ENCODE measurements at regions not wholly inside any gene's neighbourhood (a gene's known extent, or its start where the extent isn't known, plus 50 kb on each side); places are given as distances from the start of the nearest gene placed in this dataset.

- H3K27ac ChIP-seq (ENCODE audit: low read depth, low read length), result no peak overlapping the region
- CTCF ChIA-PET, result no interaction called here
- H3K4me1 ChIP-seq (ENCODE audit: control insufficient read depth in 1 of 2, insufficient read depth in 2 of 2, low read length in 2 of 2), result no peaks in the 10 kb centered on the region
- no peak for DNase-seq (ENCODE audit: low read depth, low spot score)
- no peak overlapping the region for H3K9ac ChIP-seq (ENCODE audit: low read length)
- H3K36me3 ChIP-seq (ENCODE audit: control insufficient read depth in 1 of 2, insufficient read depth in 2 of 2, low read length in 2 of 2), result no peaks in the 10 kb centered on the region
- H3K9me2 ChIP-seq (ENCODE audit: insufficient read depth), result no peaks in the 10 kb centered on the region
- peak; percentile 50; the same call in 1 of the 2 replicates for ATAC-seq
- POLR2A ChIA-PET, result no interaction called here
- no TSS peak for BruUV-seq (replicated peaks)
- intact Hi-C loops (cut with micrococcal nuclease), result no loop called here
- no peak overlapping the region for H2AFZ ChIP-seq (ENCODE audit: low read depth, low read length, poor library complexity, severe bottlenecking)
- H3K79me2 ChIP-seq (ENCODE audit: insufficient read depth, low read length), result no peaks in the 10 kb centered on the region
- no peak overlapping the region for H3K4me2 ChIP-seq (ENCODE audit: low read length)
- H3K4me3 ChIP-seq (replicated peaks in 1 of 2; ENCODE audit: low read depth in 1 of 2, low read length in 2 of 2), result no peak overlapping the region
- no peaks in the 10 kb centered on the region for H4K20me1 ChIP-seq (ENCODE audit: insufficient read depth)
- RAD21 ChIA-PET (ENCODE audit: low non-redundant PET in 1 of 2, low total read pairs in 2 of 2, uncharacterized antibody in 2 of 2, unreplicated experiment in 2 of 2), result no interaction called here
- H3K27me3 ChIP-seq (ENCODE audit: insufficient read depth, low read length), result no peaks in the 10 kb centered on the region
- TF ChIP-seq SRF (IDR thresholded peaks at IDR 0.05; ENCODE audit: low read depth), result no peak
- TF ChIP-seq, protein P1, sequence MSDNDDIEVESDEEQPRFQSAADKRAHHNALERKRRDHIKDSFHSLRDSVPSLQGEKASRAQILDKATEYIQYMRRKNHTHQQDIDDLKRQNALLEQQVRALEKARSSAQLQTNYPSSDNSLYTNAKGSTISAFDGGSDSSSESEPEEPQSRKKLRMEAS (IDR thresholded peaks at IDR 0.05), result no peak
- no peak for TF ChIP-seq FOSL1 (IDR thresholded peaks at IDR 0.05; ENCODE audit: low read depth)
- TF ChIP-seq, protein P2, sequence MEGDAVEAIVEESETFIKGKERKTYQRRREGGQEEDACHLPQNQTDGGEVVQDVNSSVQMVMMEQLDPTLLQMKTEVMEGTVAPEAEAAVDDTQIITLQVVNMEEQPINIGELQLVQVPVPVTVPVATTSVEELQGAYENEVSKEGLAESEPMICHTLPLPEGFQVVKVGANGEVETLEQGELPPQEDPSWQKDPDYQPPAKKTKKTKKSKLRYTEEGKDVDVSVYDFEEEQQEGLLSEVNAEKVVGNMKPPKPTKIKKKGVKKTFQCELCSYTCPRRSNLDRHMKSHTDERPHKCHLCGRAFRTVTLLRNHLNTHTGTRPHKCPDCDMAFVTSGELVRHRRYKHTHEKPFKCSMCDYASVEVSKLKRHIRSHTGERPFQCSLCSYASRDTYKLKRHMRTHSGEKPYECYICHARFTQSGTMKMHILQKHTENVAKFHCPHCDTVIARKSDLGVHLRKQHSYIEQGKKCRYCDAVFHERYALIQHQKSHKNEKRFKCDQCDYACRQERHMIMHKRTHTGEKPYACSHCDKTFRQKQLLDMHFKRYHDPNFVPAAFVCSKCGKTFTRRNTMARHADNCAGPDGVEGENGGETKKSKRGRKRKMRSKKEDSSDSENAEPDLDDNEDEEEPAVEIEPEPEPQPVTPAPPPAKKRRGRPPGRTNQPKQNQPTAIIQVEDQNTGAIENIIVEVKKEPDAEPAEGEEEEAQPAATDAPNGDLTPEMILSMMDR (IDR thresholded peaks at IDR 0.05 in 2 of 3, conservative IDR thresholded peaks at IDR 0.05 in 1 of 3; ENCODE audit: borderline replicate concordance in 1 of 3, insufficient read depth in 1 of 3, low read depth in 2 of 3, low read length in 2 of 3), result no peak
- TF ChIP-seq YY1 (IDR thresholded peaks at IDR 0.05; ENCODE audit: extremely low read depth, insufficient replicate concordance, low read depth, low read length), result no peak
- no peak for TF ChIP-seq CBX3 (IDR thresholded peaks at IDR 0.05; ENCODE audit: low read depth)
- no peak for TF ChIP-seq ZNF274 (IDR thresholded peaks at IDR 0.05; ENCODE audit: low read depth, low read length)
- TF ChIP-seq CEBPB (IDR thresholded peaks at IDR 0.05; ENCODE audit: low read depth), result no peak
- no peak for TF ChIP-seq EZH2phosphoT487 (IDR thresholded peaks at IDR 0.05; ENCODE audit: borderline replicate concordance)
- TF ChIP-seq SP1 (IDR thresholded peaks at IDR 0.05; ENCODE audit: low read depth), result no peak
- TF ChIP-seq ELF1 (IDR thresholded peaks at IDR 0.05; ENCODE audit: borderline replicate concordance, low read depth), result no peak
- TF ChIP-seq ZBTB33 (IDR thresholded peaks at IDR 0.05; ENCODE audit: extremely low read depth, insufficient replicate concordance, low read length), result no peak
- no peak for TF ChIP-seq EGR1 (IDR thresholded peaks at IDR 0.05; ENCODE audit: low read depth)
- TF ChIP-seq EZH2 (IDR thresholded peaks at IDR 0.05), result no peak
- no peak for TF ChIP-seq REST (IDR thresholded peaks at IDR 0.05; ENCODE audit: low read depth)
- TF ChIP-seq RAD21 (IDR thresholded peaks at IDR 0.05; ENCODE audit: low read depth), result no peak
- TF ChIP-seq JUND (IDR thresholded peaks at IDR 0.05), result no peak
- no peak for TF ChIP-seq ZFX (IDR thresholded peaks at IDR 0.05)
- TF ChIP-seq SIN3A (IDR thresholded peaks at IDR 0.05; ENCODE audit: low read depth), result no peak
- no peaks in the 10 kb centered on the region for H3K9me3 ChIP-seq (ENCODE audit: control insufficient read depth in 1 of 2, insufficient read depth in 1 of 2, low read depth in 1 of 2, low read length in 2 of 2)
Observed at GRCh38 chr5:99122976-99123375, 194.2 kb upstream of the CHD1 start.
